ENCODE measurements at regions not wholly inside any gene's neighbourhood (a gene's known extent, or its start where the extent isn't known, plus 50 kb on each side); places are given as distances from the start of the nearest gene placed in this dataset.

- no peaks in the 10 kb centered on the region for H3K36me3 ChIP-seq (ENCODE audit: control insufficient read depth in 1 of 2, insufficient read depth in 2 of 2, low read length in 2 of 2)
- ChIA-PET POLR2A (no interaction called here), CTCF (no interaction called here), RAD21 (ENCODE audit: low non-redundant PET in 1 of 2, low total read pairs in 2 of 2, uncharacterized antibody in 2 of 2, unreplicated experiment in 2 of 2) (no interaction called here)
- TF ChIP-seq MAX (IDR thresholded peaks at IDR 0.05) (no peak), POLR2AphosphoS5 (IDR thresholded peaks at IDR 0.05; ENCODE audit: low read depth, low read length) (no peak), TCF7L2 (IDR thresholded peaks at IDR 0.05; ENCODE audit: borderline replicate concordance, extremely low read depth, insufficient read depth, insufficient read length) (no peak), ATF3 (IDR thresholded peaks at IDR 0.05) (no peak), POLR2A (IDR thresholded peaks at IDR 0.05; ENCODE audit: borderline replicate concordance, extremely low read depth, insufficient read depth, insufficient read length) (no peak), EGR1 (IDR thresholded peaks at IDR 0.05; ENCODE audit: low read depth) (no peak), ZFX (IDR thresholded peaks at IDR 0.05) (no peak), SRF (IDR thresholded peaks at IDR 0.05; ENCODE audit: low read depth) (no peak), RAD21 (IDR thresholded peaks at IDR 0.05; ENCODE audit: low read depth) (no peak), CEBPB (IDR thresholded peaks at IDR 0.05; ENCODE audit: low read depth) (no peak), SP1 (IDR thresholded peaks at IDR 0.05; ENCODE audit: low read depth) (no peak), ELF1 (IDR thresholded peaks at IDR 0.05; ENCODE audit: borderline replicate concordance, low read depth) (no peak), CTCF (IDR thresholded peaks at IDR 0.05 in 2 of 3, conservative IDR thresholded peaks at IDR 0.05 in 1 of 3; ENCODE audit: borderline replicate concordance in 1 of 3, insufficient read depth in 1 of 3, low read depth in 2 of 3, low read length in 2 of 3) (no peak)
- H3K9me2 ChIP-seq (ENCODE audit: insufficient read depth), result no peaks in the 10 kb centered on the region
- ATAC-seq (no peak), DNase-seq (ENCODE audit: low read depth, low spot score) (no peak)
- no peaks in the 10 kb centered on the region for H3K27me3 ChIP-seq (ENCODE audit: insufficient read depth, low read length)
- H3K9ac ChIP-seq (ENCODE audit: low read length), result no peak overlapping the region
- H4K20me1 ChIP-seq (ENCODE audit: insufficient read depth), result no peaks in the 10 kb centered on the region
- no peak overlapping the region for H3K4me3 ChIP-seq (replicated peaks in 1 of 2; ENCODE audit: low read depth in 1 of 2, low read length in 2 of 2)
- no peaks in the 10 kb centered on the region for H3K4me1 ChIP-seq (ENCODE audit: control insufficient read depth in 1 of 2, insufficient read depth in 2 of 2, low read length in 2 of 2)
- H3K27ac ChIP-seq (ENCODE audit: low read depth, low read length), result no peak overlapping the region
- H3K79me2 ChIP-seq (ENCODE audit: insufficient read depth, low read length), result no peaks in the 10 kb centered on the region
- no peak overlapping the region for H3K4me2 ChIP-seq (ENCODE audit: low read length)
- intact Hi-C loops (cut with micrococcal nuclease), result no loop called here
- no peaks in the 10 kb centered on the region for H3K9me3 ChIP-seq (ENCODE audit: control insufficient read depth in 1 of 2, insufficient read depth in 1 of 2, low read depth in 1 of 2, low read length in 2 of 2)
- no TSS peak for BruUV-seq (replicated peaks)
- no peak overlapping the region for H2AFZ ChIP-seq (ENCODE audit: low read depth, low read length, poor library complexity, severe bottlenecking)
Observed at GRCh38 chr2:147351784-147352183, 493.0 kb upstream of the ACVR2A start.
